ENCODE measurements at regions not wholly inside any gene's neighbourhood (a gene's known extent, or its start where the extent isn't known, plus 50 kb on each side); places are given as distances from the start of the nearest gene placed in this dataset.
"Not testable (repeated sequence)": the region's sequence is repeated elsewhere in the genome, so short reads cannot be mapped to it uniquely, and the experiment has no call there.

GRCh38 chr4:3602886-3603645, 70.8 kb upstream of the LRPAP1 start:
- not testable (repeated sequence) for TF ChIP-seq PATZ1 (CRISPR knock-in tag; IDR thresholded peaks at IDR 0.05; ENCODE audit: borderline replicate concordance); ZNF565 (CRISPR knock-in tag; conservative IDR thresholded peaks at IDR 0.05; ENCODE audit: low read depth); RARB (CRISPR knock-in tag; IDR thresholded peaks at IDR 0.05); TSHZ2 (CRISPR knock-in tag; IDR thresholded peaks at IDR 0.05)
- TF ChIP-seq, protein P1, sequence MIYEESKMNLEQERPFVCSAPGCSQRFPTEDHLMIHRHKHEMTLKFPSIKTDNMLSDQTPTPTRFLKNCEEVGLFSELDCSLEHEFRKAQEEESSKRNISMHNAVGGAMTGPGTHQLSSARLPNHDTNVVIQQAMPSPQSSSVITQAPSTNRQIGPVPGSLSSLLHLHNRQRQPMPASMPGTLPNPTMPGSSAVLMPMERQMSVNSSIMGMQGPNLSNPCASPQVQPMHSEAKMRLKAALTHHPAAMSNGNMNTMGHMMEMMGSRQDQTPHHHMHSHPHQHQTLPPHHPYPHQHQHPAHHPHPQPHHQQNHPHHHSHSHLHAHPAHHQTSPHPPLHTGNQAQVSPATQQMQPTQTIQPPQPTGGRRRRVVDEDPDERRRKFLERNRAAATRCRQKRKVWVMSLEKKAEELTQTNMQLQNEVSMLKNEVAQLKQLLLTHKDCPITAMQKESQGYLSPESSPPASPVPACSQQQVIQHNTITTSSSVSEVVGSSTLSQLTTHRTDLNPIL (CRISPR knock-in tag; IDR thresholded peaks at IDR 0.05; ENCODE audit: low read depth), result not testable (repeated sequence)
